NCI-H524 (cell line): ENCODE measurements at regions not wholly inside any gene's neighbourhood (a gene's known extent, or its start where the extent isn't known, plus 50 kb on each side); places are given as distances from the start of the nearest gene placed in this dataset.

Experiments used
- DNase-seq, 2 experiments: peaks; one replicate each; lab custom pipeline; 2025; lab: John Stamatoyannopoulos, UW

GRCh38 chr22:22999523-22999922, 70.8 kb upstream of the GNAZ start:
- DNase-seq, result no peak

DNA sequence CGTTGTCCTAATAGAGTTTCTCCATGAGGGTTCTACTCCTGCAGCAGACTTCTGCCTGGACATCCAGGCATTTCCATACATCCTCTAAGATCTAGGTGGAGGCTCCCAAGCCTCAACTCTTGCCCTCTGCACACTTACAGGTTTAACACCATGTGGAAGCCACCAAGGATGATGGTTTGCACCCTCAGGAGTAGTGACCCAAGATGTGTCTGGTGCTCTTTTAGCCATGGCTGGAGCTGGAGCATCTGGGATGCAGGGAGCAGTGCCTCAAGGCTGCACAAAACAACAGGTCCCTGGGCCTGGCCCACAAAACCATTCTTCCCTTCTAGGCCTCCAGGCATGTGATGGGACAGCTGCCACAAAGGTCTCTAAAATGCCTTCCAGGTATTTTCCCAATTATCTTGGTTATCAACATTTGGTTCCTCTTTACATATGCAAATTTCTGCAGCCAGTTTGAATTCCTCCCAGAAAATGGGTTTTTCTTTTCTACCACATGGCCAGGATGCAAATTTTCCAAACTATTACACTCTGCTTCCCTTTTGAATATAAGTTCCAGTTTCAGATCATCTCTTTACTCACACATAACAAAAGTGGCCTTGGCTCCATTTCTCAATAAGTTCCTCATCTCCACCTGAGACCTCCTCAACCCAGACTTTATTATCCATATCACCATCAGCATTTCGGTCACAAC, 69.5 kb upstream of the GNAZ start:
- no peak for DNase-seq

GRCh38 chr22:23001463-23001862, 68.9 kb upstream of the GNAZ start:
- no peak for DNase-seq

DNA sequence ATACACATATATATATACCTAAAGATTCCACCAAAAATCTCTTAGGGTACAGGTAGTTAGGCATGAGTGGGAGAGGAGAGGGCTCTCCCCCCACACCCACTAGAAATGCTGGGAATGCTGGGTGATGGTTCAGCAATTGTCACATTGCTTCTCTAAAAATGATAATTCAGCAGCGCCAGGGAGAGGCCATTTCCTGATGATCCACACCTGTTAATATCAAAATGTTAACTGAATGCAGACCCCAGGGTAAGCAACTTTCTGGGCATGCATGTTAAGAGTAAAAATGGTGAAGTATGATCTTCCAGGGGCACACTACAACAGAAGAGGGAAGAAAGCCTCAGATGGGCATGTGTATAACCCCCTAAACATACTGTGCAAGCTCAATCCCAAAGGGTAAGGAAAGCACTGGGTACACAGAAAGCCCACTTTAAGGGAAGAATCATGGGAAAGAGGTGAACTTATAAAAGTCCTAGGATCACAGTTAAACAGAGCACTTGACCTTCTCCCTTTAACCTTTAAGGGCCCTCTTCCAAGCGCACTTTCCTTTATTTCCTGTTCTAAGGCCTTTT, 67.6 kb upstream of the GNAZ start:
- no peak for DNase-seq

GRCh38 chr22:23007823-23008222, 62.5 kb upstream of the GNAZ start:
- DNase-seq, result no peak

DNA sequence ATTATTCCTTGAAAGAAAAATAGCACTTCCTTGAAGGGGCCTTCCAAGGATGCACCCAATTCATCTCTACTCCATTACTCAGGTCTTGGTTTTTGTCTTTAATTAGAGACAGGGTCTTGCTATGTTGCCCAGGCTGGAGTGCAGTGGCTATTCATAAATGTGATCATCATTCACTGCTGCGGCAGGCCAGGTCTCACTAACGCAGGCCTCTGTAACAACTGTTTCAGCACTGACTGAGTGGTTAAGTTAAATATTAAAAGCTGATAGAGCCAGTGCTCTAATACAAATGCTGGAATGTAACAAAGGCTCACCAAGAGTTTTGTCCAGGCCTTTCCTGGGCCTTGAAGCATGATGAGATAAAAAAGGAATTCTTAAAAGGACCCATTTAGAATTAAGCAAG, 61.4 kb upstream of the GNAZ start:
- no peak for DNase-seq
